Peyer's patch (tissue), 4 donors: ENCODE measurements at regions not wholly inside any gene's neighbourhood (a gene's known extent, or its start where the extent isn't known, plus 50 kb on each side); places are given as distances from the start of the nearest gene placed in this dataset.

Experiments used
- DNase-seq, 3 donors: peaks; one replicate each; pipeline ENCODE4 v3.0.0-alpha.2; 2017 to 2019
- H3K27ac ChIP-seq, 4 donors: fragments of 200-600 bp; sonication (generic); one replicate each; pipeline ENCODE4 v1.5.1; 2016 to 2019
- H3K27me3 ChIP-seq, 2 donors: fragments of 200-600 bp; sonication (generic); one replicate each; pipeline ENCODE4 v1.5.1; 2019
- H3K36me3 ChIP-seq, 3 donors: fragments of 200-600 bp; sonication (generic); one replicate each; pipeline ENCODE4 v1.5.1; 2016 to 2019
- H3K4me1 ChIP-seq, 4 donors: fragments of 200-600 bp; sonication (generic); one replicate each; pipeline ENCODE4 v1.5.1; 2016 to 2019
- H3K4me3 ChIP-seq, 4 donors: fragments of 200-600 bp; sonication (generic); 1 replicate in 3 of 4; 2 replicates in 1 of 4; pipeline ENCODE4 v1.5.1; 2016 to 2019; ENCODE audit warnings: mild to moderate bottlenecking in 1 of 4
- H3K9me3 ChIP-seq, 4 donors: fragments of 200-600 bp; sonication (generic); one replicate each; pipeline ENCODE4 v1.5.1; 2016 to 2019; ENCODE audit warnings: mild to moderate bottlenecking in 1 of 4
- POLR2A ChIP-seq, 2 donors: fragments of 450-650 bp; IDR thresholded peaks; one replicate each; pipeline ENCODE4 v1.5.1; 2017; ENCODE audit warnings: antibody characterized with exemption in 2 of 2, mild to moderate bottlenecking in 2 of 2, moderate library complexity in 2 of 2
- TF ChIP-seq, protein P1 (sequence below), 6 experiments: fragments of 450-650 bp in 4 of 6; fragments of 200-600 bp in 2 of 6; sonication (generic) in 1 of 6; IDR thresholded peaks; one replicate each; pipeline ENCODE4 v1.5.1; 2017 to 2019; ENCODE audit warnings: antibody characterized with exemption in 6 of 6, mild to moderate bottlenecking in 3 of 6, moderate library complexity in 1 of 6

DNA sequence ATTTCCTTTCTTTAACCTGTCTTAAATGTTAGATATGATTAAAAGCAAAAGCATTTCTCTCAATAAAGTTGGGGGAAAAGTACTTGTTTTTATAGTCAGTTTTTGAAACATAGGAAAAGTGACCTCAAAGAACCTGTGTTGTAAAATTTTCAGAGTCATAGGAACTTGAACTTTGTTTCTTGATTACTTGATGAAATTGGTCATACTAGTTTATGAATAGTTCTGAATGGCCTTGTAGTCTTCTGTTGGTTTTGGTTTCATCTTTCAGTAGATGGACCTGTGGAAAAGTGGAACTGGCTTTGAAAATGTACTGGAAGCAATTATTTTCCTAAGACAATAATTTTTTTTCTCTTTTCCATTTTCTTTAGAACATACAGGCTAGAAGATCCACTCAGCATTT, 222.2 kb upstream of the NUDT6 start:
- TF ChIP-seq, protein P1, sequence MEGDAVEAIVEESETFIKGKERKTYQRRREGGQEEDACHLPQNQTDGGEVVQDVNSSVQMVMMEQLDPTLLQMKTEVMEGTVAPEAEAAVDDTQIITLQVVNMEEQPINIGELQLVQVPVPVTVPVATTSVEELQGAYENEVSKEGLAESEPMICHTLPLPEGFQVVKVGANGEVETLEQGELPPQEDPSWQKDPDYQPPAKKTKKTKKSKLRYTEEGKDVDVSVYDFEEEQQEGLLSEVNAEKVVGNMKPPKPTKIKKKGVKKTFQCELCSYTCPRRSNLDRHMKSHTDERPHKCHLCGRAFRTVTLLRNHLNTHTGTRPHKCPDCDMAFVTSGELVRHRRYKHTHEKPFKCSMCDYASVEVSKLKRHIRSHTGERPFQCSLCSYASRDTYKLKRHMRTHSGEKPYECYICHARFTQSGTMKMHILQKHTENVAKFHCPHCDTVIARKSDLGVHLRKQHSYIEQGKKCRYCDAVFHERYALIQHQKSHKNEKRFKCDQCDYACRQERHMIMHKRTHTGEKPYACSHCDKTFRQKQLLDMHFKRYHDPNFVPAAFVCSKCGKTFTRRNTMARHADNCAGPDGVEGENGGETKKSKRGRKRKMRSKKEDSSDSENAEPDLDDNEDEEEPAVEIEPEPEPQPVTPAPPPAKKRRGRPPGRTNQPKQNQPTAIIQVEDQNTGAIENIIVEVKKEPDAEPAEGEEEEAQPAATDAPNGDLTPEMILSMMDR (IDR thresholded peaks at IDR 0.05) = no peak
- TF ChIP-seq POLR2A (IDR thresholded peaks at IDR 0.05) = no peak
- Histone ChIP-seq H3K4me3 (no peak overlapping the region), H3K36me3 (no peaks in the 10 kb centered on the region), H3K9me3 (no peaks in the 10 kb centered on the region), H3K27ac (no peak overlapping the region), H3K27me3 (no peaks in the 10 kb centered on the region), H3K4me1 (no peaks in the 10 kb centered on the region)
- DNase-seq = no peak

DNA sequence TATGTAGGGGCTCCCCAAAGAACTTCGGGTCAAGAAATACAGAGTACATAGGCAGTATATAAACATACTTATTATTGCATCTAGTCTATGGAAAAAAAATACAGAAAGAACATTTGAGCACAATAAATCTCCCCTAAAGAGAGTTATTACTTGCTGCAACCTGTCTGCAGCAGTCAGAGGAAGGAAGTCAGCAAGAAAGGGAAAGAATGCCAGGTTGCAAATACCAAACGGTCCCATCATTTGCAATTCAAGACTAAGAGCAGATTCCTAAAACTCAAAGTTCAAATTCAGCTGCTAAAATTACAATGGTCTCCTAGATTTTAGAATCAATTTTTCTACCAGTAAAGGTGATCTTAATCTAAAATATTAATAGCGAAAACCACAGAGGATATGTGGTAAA, 236.2 kb upstream of the NUDT6 start:
- Histone ChIP-seq H3K27ac (no peak overlapping the region), H3K27me3 (no peaks in the 10 kb centered on the region), H3K4me3 (no peak overlapping the region), H3K4me1 (no peaks in the 10 kb centered on the region), H3K36me3 (no peaks in the 10 kb centered on the region), H3K9me3 (no peaks in the 10 kb centered on the region)
- TF ChIP-seq, protein P1 (IDR thresholded peaks at IDR 0.05) = no peak
- TF ChIP-seq POLR2A (IDR thresholded peaks at IDR 0.05) = no peak
- no peak for DNase-seq

DNA sequence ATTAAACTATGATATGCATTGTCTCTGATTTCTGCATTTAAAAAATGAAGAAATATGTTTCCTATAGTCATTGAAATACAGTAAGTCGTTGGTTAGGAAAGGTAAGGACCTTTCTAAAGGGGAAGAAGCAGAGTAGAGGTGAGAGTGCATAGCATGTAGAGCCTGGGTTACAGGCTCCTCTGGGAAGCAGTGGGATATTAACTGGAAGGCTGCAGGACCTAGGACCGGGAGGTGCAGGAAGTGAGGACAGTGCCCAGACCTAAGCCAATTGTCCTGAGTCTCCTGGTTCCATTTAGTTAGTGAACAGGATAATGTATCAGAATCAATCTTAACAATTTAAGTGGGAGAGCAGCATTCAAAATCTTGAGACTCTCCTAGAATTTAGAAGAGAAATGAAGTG, 237.1 kb upstream of the NUDT6 start:
- Histone ChIP-seq H3K9me3 (no peaks in the 10 kb centered on the region), H3K4me3 (no peak overlapping the region), H3K4me1 (no peaks in the 10 kb centered on the region), H3K27me3 (no peaks in the 10 kb centered on the region), H3K36me3 (no peaks in the 10 kb centered on the region), H3K27ac (no peak overlapping the region)
- no peak for DNase-seq
- TF ChIP-seq POLR2A (IDR thresholded peaks at IDR 0.05) = no peak
- TF ChIP-seq, protein P1 (IDR thresholded peaks at IDR 0.05) = no peak

DNA sequence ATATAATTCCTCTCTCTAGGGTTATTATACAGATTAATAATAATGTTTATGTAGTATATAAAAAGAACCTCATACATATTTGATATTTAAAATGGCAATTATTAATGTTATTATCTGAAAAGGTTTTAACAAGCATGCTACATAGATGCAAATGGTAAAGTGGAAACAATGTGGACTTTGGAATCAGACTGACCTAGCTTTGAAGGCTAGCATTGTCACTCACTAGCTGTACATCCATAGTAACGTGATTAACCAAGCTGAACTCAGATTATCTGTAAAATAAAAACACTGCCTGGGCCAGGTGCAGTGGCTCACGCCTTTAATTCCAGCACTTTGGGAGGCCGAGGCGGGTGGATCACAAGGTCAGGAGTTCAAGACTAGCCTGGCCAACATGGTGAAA, 233.7 kb upstream of the SPRY1 start:
- no peaks in the 10 kb centered on the region for H3K4me1 ChIP-seq
- H3K9me3 ChIP-seq = no peaks in the 10 kb centered on the region
- no peak for DNase-seq
- H3K27me3 ChIP-seq = no peaks in the 10 kb centered on the region
- H3K4me3 ChIP-seq = no peak overlapping the region
- TF ChIP-seq, protein P1 (IDR thresholded peaks at IDR 0.05) = no peak
- no peak for TF ChIP-seq POLR2A (IDR thresholded peaks at IDR 0.05)
- no peak overlapping the region for H3K27ac ChIP-seq
- no peaks in the 10 kb centered on the region for H3K36me3 ChIP-seq

DNA sequence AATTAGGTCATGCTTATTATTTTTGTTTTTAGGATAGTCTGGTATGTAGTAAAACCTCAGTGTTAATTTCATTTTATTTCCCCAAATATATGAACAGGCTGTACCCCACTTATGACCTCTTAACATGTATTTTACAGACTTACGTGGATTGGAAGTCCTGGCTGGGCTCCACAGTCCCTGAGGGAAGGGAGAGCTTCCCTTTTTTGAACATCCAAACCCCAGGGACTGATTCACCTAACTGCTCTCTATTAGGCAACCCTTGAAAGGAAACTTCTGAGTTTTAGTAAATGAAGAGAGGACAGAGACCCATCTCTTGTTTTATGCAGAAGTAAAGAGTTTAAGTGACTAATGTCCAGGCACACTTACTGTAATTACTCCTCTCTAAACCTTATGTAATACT, 233.1 kb upstream of the SPRY1 start:
- Histone ChIP-seq H3K27me3 (no peaks in the 10 kb centered on the region), H3K36me3 (no peaks in the 10 kb centered on the region), H3K27ac (no peak overlapping the region), H3K4me1 (no peaks in the 10 kb centered on the region), H3K4me3 (no peak overlapping the region), H3K9me3 (no peaks in the 10 kb centered on the region)
- no peak for DNase-seq
- TF ChIP-seq POLR2A (IDR thresholded peaks at IDR 0.05) = no peak

DNA sequence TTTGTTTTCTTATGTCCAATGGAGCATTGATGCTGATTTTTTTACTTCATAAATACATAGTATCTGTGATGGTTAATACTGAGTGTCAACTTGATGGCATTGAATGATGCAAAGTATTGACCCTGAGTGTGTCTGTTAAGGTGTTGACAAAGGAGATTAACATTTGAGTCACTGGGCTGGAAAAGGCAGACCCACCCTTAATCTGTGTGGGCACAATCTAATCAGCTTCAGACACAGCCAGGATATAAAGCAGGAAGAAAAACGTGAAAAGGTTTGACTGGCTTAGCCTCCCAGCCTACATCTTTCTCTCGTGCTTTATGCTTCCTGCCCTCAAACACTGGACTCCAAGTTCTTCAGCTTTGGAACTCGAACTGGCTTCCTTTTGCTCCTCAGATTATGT, 230.6 kb upstream of the SPRY1 start:
- Histone ChIP-seq H3K36me3 (no peaks in the 10 kb centered on the region), H3K4me3 (no peak overlapping the region), H3K27me3 (no peaks in the 10 kb centered on the region), H3K4me1 (no peaks in the 10 kb centered on the region), H3K9me3 (no peaks in the 10 kb centered on the region), H3K27ac (no peak overlapping the region)
- no peak for DNase-seq
- no peak for TF ChIP-seq POLR2A (IDR thresholded peaks at IDR 0.05)
- TF ChIP-seq, protein P1 (IDR thresholded peaks at IDR 0.05) = no peak
